ENCODE measurements at regions not wholly inside any gene's neighbourhood (a gene's known extent, or its start where the extent isn't known, plus 50 kb on each side); places are given as distances from the start of the nearest gene placed in this dataset.
A peak's percentile ranks its signal among the peaks of the same experiment; 100 is the strongest.

DNA sequence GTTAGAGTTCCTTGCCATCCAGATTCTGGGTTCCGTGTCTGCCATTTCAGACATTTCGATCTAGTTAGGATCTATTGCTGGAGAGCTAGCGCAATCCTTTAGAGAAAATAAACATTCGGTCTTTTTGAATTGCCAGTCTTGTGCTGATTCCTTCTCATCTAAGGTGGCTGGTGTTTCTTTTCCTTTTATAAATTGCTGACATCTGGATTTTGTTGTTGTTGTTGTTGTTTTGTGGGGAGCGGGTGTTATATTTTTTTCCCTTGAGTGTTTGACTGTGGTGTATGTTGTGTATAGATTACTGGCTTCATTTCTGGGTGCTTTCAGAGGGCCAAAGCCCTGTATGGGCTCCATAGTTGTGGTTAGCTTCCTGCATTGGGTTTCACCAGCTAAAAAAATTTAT is 128.5 kb upstream of the LRP1B start:
- DNase-seq (ENCODE audit: low spot score) = no peak

DNA sequence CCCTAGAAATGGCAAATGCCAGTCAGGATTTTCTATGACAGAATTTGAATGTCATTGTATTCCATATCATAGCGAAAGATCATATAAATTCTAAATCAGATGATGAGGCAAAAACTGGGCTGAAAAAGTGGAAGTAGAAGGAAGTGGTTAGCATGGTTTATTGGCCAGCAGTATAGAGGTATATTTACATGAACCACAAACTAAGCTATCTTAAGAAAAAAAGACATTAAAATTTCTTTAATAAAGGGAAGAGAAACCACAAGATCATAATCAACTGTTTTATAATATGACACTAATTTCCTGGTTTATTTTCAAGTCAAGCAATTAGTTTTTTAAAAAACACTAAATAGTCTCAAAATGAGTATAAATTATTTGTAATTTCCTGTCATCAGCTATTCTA is 123.2 kb upstream of the LRP1B start:
- DNase-seq (ENCODE audit: low spot score) = no peak

DNA sequence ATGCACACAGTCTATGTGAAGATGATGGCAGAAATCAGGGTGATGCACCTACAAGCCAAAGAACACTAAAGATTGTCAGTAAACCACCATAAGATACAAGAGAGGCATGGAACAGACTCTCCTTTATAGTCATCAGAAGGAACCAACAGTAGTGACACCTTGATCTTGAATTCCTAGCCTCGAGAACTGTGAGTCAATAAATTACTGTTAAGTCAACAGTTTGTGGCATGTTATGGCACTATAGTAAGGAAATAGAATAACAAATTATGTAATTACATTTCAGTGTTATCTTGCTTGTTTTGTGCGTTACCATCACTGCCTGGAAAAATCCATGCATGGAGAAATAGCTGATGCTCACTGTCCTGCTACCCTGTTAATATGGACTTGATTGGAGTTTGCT is 110.2 kb upstream of the LRP1B start:
- DNase-seq (ENCODE audit: low spot score) = no peak

DNA sequence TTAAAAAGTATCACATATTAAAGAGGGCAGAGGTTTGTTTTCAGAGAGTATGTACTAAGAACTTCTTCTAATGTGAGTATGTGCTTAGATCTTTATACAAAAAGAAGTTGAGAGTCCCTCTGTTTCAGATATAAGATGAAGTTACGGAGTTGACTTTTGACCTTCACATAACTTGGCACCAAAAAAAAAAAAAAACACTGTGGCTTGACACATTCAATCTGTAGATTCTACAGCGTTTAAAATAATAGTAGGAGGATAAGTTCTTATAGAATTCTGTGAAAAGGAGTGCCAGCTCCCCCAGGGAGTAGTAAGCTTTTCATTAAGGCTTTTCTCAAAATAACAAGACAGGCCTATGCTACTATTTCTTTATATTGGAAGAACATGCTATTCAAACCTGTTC is 105.4 kb upstream of the LRP1B start:
- no peak for DNase-seq (ENCODE audit: low spot score)

DNA sequence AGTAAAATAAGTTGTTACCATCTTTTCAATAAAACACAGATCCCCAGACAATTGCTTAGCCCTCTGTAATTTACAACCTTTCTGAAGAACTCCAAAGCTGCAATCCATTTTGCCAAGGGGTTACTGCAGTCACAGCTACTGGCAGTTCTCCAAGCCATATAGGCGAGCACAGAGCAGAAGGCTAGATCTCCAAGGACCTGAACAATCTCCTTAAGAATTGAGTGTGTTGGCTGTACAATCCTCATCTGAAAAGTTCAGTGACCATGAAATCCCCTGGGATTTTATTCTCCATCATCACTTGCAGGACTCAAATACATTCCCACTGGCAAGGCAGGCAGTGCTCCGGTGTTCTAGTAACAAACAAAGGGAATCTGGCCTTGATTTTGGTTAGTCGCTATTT is 103.9 kb upstream of the LRP1B start:
- DNase-seq (ENCODE audit: low spot score) = no peak

DNA sequence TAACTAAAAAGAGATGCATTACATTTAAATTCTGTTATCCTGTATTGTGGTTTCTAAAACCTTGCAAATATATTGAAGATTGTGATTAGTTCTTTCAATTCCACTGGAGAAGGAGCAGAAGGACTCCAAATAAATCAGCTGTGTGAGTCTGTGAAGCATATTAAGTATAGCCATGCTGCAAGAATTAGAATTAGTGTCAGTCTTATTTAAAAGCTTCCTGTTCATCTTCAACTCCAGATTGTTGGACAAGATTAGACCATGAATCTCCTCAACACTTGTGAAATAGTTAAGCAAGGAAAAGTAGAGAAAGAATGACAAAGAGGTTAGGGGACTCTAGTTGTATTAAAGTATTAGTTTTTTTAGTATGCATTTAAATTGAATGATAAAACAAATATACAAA is 92.5 kb upstream of the LRP1B start:
- no peak for DNase-seq (ENCODE audit: low spot score)

DNA sequence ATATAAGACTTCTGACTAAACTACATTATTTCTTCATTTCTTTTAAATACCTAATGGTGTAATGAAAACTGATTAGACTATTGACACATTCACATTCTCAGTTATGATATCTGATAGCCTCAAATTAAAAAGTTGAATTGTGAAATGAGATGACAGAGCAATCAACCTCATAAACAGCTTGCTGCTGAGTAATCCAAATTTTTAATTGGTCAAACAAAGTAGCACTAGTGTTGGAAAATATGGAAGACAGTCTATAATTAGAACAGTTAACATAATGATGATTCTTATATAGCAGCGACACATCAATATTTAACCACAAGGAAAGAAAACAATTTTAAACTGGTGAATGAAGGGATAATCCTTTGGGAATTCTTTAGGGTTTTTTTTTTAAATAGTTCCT is 91.9 kb upstream of the LRP1B start:
- no peak for DNase-seq (ENCODE audit: low spot score)

DNA sequence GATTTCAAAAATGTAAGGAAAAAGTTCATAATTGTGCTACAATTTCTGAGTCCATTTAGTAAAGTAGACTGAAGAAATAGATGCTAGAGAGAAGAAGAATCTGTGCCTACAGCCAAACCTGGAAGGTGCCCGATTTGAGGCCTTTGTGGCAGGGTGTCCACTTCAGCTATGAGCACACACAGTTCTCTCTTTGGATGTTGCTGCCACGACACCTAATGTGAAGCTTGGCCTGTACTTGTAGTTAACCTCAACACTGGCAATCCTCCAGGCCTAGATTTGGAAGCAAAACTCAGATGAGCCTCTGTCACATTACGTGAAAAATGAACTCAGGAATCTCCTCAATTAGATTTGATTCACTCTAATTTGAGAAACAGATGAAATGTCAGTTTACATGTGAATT is 90.1 kb upstream of the LRP1B start:
- DNase-seq (ENCODE audit: low spot score) = peak; percentile 13

DNA sequence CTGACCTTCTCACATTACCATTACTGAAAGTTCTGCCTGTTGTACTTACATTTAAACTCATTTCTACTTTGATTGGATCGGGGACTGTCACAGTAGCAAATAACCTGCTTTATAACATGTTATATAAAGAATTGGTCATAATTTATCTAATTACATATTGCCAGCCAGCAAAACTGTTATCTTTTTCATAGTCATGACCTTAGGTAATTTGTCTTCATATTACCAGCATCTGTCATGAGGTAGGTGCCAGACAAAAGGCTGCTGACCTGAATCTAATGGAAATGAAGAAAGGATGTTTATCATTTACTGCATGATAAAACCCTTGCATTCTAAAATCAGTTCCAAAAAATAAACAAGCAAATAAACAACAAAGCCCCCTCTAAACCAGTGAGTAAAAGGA is 89.4 kb upstream of the LRP1B start:
- no peak for DNase-seq (ENCODE audit: low spot score)

DNA sequence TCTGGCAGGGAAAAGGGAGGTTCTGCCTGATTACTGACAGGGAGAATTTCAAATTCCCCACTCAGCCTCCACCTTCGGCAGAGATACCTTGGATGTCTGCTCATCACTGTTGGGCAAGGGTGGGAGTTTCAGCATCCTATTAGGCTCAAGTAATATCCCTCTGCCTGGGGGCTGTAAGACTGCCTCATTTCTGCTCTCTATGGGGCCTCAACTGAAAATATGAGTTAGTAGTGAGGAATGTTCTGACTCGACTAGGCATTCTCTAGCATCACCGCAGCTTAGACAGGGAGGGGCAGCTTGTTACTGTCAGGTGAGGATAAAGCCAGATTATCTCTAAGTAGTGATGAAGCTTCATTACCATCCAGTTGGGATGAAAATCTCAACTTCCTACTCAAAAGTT is 87.7 kb upstream of the LRP1B start:
- no peak for DNase-seq (ENCODE audit: low spot score)

DNA sequence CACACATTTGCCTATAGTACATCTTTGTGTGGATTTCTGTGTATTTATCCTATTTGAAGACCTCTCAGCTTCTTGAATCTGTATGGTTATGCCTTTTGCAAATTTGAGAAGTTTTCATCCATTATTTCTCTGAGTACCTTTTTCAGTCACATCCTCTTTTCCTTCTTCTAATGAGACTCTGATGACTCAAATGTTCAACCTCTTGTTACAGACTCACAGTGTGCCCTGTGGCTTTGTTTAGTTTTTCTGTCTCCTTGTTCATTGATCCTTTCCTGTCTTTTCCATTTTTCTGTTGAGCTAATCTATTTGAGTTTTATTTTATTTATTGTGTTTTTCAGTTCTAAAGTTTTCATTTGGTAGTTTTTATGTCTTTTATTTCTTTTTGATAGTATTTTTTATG is 87.0 kb upstream of the LRP1B start:
- no peak for DNase-seq (ENCODE audit: low spot score)

DNA sequence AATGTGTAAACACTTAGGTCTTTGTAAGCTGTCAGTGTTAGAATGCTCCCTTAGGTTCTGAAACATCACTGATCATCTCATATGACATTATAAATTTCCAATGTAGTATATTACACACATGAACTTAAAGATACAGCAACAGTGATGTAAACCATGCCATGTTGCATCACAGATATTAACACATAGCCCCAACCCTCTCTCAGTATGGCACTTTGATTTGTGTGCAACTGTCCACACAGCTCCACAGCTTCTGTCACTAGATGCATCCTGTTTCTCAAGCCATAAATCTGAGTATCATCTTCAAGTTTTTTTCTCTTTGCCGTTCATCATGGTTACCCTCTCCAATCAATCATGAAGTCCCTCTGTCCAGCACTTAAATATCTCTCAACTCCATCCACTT is 69.2 kb upstream of the LRP1B start:
- DNase-seq (ENCODE audit: low spot score) = no peak

DNA sequence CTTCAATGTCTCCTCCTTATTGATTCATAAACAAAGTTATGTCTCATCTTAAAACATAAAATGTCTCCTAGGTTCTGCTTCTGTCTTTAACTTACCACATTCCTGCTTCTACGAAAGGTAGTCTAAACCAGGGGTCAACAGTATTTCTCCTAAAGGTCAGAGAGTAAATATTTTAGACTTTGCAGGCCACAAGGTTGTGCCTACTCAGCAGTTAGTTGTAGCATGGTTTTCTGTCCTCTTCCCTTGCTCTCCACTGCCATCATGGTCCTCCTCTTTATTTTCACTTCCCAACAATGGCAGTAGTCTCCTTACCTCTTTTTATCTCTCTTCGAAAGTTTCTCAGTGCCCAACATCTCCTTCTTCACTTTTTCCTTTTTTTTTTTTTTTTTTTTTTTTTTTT is 68.3 kb upstream of the LRP1B start:
- DNase-seq (ENCODE audit: low spot score) = no peak

DNA sequence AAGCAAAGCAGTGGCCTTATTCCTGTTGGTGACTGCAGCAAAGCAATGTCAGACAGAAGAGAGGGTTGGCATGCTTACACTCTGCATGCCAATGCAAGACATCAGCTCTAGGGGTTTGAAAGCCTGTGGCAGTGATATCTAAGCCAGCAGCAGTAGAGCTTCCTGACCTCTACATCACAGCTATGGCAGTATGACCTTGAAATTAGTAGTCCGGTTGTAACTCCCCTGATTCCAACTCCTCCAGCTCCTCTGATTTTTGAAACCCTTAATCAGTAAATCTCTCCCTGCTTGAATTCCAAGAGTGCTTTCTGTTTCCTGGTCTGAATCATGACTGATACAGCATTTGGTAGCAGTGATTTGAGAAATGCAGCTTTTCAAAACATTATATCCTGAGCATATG is 60.0 kb upstream of the LRP1B start:
- peak; percentile 7 for DNase-seq (ENCODE audit: low spot score)

DNA sequence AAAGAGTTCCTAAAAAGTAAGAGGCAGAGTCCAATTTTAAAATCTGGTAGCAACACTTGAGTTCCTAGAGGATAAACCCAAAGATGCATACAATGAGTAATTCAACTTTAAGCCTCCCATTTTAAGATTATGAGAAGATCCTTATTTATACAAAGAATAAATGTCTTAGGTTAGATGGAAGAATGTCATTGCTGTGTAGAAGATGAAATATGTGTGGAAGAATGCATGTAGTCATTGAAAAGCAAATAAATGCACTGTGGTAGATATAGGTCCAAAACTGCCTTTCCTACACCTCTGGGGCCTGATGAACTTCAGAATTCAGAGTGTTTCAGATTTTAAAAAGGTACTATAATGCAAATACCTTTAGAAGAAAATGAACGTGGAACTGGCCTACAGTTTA is 58.7 kb upstream of the LRP1B start:
- no peak for DNase-seq (ENCODE audit: low spot score)

DNA sequence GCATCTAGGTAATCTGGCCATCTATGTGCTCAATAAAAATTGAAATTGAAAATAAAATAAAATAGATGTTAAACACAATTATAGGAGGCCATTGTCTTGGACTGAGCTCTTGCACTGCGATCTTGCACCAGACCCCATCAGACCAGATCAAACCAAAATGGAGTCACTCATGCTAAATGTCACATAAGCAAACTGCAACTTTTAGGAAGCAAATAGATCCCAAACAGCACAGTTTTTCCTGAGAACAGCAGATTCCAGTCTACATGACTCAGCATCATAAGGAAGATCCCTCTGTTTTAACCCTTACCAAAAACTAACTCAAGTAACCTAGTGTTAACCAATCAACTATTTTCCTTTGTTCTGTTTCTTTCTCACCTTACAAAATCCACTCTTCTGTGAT is 57.7 kb upstream of the LRP1B start:
- no peak for DNase-seq (ENCODE audit: low spot score)

DNA sequence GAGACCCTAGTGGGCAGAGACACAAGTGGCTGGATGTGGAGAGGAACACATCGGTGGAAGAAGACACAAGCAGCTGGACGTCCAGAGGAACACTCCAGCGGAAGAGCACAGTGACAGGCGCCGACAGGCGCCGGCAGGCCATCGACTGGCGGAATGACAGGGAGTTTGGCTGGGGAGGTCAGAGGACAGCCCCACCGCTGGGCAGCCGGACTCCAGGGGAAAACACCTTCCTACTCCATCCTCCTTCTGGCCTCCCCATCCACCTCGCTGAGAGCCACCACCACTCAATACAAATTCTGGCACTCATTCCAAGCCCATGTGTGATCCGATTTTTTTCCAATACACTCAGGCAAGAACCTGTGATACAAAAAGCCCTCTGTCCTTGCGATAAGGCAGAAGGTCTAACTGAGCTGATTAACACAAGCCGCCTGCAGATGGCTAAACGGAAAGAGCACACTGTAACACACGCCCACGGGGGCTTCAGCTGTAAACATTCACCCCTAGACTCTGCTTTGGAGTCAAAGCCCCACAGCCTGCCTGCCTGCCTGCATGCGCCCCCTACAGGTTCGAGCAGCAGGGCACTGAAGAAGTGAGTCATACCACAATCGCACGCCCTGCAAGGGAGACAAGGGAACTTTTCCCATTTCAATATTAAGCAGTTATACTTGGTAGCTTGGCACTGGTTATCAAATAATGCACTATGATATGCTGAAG is 50.2 kb upstream of the LRP1B start:
- peak; percentile 55 for DNase-seq (ENCODE audit: low spot score)
